Heart left ventricle (tissue), 16 donors: ENCODE measurements at regions not wholly inside any gene's neighbourhood (a gene's known extent, or its start where the extent isn't known, plus 50 kb on each side); places are given as distances from the start of the nearest gene placed in this dataset.
A peak's percentile ranks its signal among the peaks of the same experiment; 100 is the strongest.

ENCODE experiments used
- ATAC-seq, 4 donors: fragments of 200-7000 bp; cut with Tn5 transposase; one replicate each; pipeline ENCODE4 v1.9.1; 2020 to 2022; ENCODE audit warnings: moderate library complexity in 4 of 4, mild to moderate bottlenecking in 3 of 4, moderate number of reproducible peaks in 1 of 4
- DNase-seq, 5 donors: peaks; one replicate each; pipeline ENCODE4 v3.0.0-alpha.2; 2020
- H3K27ac ChIP-seq, 12 donors: fragments of 200-600 bp; sonication (generic) in 4 of 12; one replicate each; pipeline versions ENCODE4 v1.5.0 to v1.8.0; 2016 to 2022; ENCODE audit warnings: mild to moderate bottlenecking in 2 of 12
- H3K27me3 ChIP-seq, 9 donors: fragments of 200-600 bp; sonication (generic) in 2 of 9; one replicate each; pipeline versions ENCODE4 v1.5.1 to v1.8.0; 2016 to 2022; ENCODE audit warnings: mild to moderate bottlenecking in 3 of 9
- H3K36me3 ChIP-seq, 9 donors: fragments of 200-600 bp; sonication (generic) in 2 of 9; one replicate each; pipeline versions ENCODE4 v1.5.0 to v1.8.0; 2018 to 2022; ENCODE audit warnings: mild to moderate bottlenecking in 2 of 9
- H3K4me1 ChIP-seq, 12 donors: fragments of 200-600 bp; sonication (generic) in 4 of 12; one replicate each; pipeline versions ENCODE4 v1.5.0 to v1.8.0; 2016 to 2022; ENCODE audit warnings: mild to moderate bottlenecking in 3 of 12
- H3K4me3 ChIP-seq, 12 donors: fragments of 200-600 bp; sonication (generic) in 4 of 12; one replicate each; pipeline versions ENCODE4 v1.5.0 to v1.8.0; 2017 to 2022; ENCODE audit warnings: mild to moderate bottlenecking in 9 of 12, moderate library complexity in 4 of 12
- H3K9me3 ChIP-seq, 12 donors: fragments of 200-600 bp; sonication (generic) in 4 of 12; one replicate each; pipeline versions ENCODE4 v1.5.0 to v1.8.0; 2016 to 2022; ENCODE audit warnings: mild to moderate bottlenecking in 1 of 12
- POLR2A ChIP-seq, 2 donors: fragments of 450-650 bp; IDR thresholded peaks; one replicate each; pipeline ENCODE4 v1.6.1; 2017; ENCODE audit warnings: antibody characterized with exemption in 2 of 2, mild to moderate bottlenecking in 2 of 2, moderate library complexity in 2 of 2
- WGBS, 4 donors: extraction: QIAGEN DNeasy Blood & Tissue Kit in 2 of 4; methylation state at CpG; one replicate each; pipeline versions ENCODE4 v1.1.5 to v1.1.7; 2013 to 2018; 5-methylcytosine and 5-hydroxymethylcytosine counted together
- intact Hi-C, 10 donors: fragments of 100-400 bp; cut with DNase I; formaldehyde crosslinking; loops; one replicate each; pipeline versions ENCODE4 v1.11.1 to v1.14.2; 2022
- TF ChIP-seq, protein P1 (sequence below), 12 donors: fragments of 200-600 bp; sonication (generic) in 4 of 12; IDR thresholded peaks; one replicate each; pipeline versions ENCODE4 v1.5.0 to v1.8.0; 2018 to 2022; ENCODE audit warnings: antibody characterized with exemption in 12 of 12, mild to moderate bottlenecking in 5 of 12
- donor health status: ischemic (EF 13 %, LVEDD 7.1; RV severe dilation, severe dysfunction).
- donor health status: healthy with polysubstance abuse.
- donor health status: DM: no; HTN: yes; CAD: no.
- donor health status: DM: no; HTN: no; CAD: no.
- donor health status: ischemic (EF 25% LVEDD 6.9; RV normal size, moderate dysfunction).
- donor health status: ischemic (EF 25% LVEDD 5.7; RV mildly dilated, moderate dysfunction).
- donor health status: healthy.
- donor health status: DM: yes; HTN: yes; CAD: no.
- donor health status: ischemic (EF 35%, LVEDD 5.7; RV mildly dilated, moderate dysfunction).
- donor health status: nonischemic (EF 11% LVEDD 7.7; RV severe dilation, severe dysfunction).
- donor health status: DM: yes; HTN: yes; CAD: no.
- donor health status: PGD.
- donor health status: ischemic (EF 29% LVEDD 5.4; RV normal size, mild dysfunction).
- donor health status: nonischemic (EF 23%, LVEDD 6.1; RV moderate dilation, normal function).

DNA sequence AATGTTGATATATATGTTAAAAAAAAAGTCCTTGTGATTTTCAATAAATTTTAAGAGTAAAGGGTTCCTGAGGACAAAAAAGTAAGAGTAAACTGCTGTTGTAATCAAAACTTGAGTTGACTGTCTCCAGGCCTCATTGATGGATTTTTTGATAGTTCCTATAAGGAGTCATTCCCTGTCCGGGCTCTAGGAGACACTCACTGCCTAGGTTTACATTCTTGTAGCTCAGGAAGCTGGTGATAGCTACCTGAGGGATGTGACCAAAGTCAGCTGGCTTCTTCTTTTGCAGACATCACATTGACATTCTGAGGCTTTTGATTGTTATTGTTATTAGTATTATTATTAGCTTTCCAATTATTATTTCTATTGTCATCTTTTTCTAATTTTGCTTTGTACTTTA lies 116.5 kb upstream of the FBXL7 start:
- H3K9me3 ChIP-seq, result no peaks in the 10 kb centered on the region
- no peak overlapping the region for H3K27ac ChIP-seq
- 68 to 79% (median 70%) methylated on average over 1 of the region's 1 CpG for WGBS, 4 donors
- H3K27me3 ChIP-seq, result no peaks in the 10 kb centered on the region
- ATAC-seq, result no peak
- DNase-seq, result no peak
- H3K4me3 ChIP-seq, result no peak overlapping the region
- intact Hi-C loops, result loop anchor here in 1 of 10 donors (5.0 to 10.0 kb wide), 2 partner anchors 441 to 614 kb away; no protein-coding TSS in a partner anchor
- no peaks in the 10 kb centered on the region for H3K4me1 ChIP-seq
- TF ChIP-seq, protein P1, sequence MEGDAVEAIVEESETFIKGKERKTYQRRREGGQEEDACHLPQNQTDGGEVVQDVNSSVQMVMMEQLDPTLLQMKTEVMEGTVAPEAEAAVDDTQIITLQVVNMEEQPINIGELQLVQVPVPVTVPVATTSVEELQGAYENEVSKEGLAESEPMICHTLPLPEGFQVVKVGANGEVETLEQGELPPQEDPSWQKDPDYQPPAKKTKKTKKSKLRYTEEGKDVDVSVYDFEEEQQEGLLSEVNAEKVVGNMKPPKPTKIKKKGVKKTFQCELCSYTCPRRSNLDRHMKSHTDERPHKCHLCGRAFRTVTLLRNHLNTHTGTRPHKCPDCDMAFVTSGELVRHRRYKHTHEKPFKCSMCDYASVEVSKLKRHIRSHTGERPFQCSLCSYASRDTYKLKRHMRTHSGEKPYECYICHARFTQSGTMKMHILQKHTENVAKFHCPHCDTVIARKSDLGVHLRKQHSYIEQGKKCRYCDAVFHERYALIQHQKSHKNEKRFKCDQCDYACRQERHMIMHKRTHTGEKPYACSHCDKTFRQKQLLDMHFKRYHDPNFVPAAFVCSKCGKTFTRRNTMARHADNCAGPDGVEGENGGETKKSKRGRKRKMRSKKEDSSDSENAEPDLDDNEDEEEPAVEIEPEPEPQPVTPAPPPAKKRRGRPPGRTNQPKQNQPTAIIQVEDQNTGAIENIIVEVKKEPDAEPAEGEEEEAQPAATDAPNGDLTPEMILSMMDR (IDR thresholded peaks at IDR 0.05), result peak in 9 of 12 donors; percentile 13 to 54 (median 39)
- no peak for TF ChIP-seq POLR2A (IDR thresholded peaks at IDR 0.05)
- no peaks in the 10 kb centered on the region for H3K36me3 ChIP-seq

DNA sequence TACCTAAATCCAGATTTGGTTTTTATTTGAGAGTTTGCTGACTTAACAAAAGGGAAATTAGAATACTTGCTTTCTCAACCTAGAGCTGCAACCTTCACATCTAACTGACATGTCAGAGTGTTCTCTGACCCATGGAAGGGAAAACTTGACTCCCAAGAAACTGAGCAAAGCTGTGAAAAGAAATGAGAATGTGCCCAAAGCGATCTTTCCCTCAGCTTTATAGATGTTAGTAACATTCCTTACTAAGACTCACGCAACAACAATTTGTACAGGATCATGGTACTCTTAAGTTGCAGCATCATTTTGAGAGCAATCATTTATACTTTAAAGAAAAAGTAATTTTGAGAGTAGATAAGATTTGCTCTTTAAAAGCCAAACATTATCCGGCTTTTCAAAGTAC lies 117.0 kb upstream of the FBXL7 start:
- intact Hi-C loops, result loop anchor here in 1 of 10 donors (5.0 to 10.0 kb wide), 2 partner anchors 442 to 614 kb away; no protein-coding TSS in a partner anchor
- H3K4me1 ChIP-seq, result no peaks in the 10 kb centered on the region
- no peaks in the 10 kb centered on the region for H3K9me3 ChIP-seq
- no peak overlapping the region for H3K4me3 ChIP-seq
- H3K36me3 ChIP-seq, result no peaks in the 10 kb centered on the region
- H3K27ac ChIP-seq, result no peak overlapping the region
- no peak for ATAC-seq
- TF ChIP-seq, protein P1 (IDR thresholded peaks at IDR 0.05), result no peak
- no peak for TF ChIP-seq POLR2A (IDR thresholded peaks at IDR 0.05)
- WGBS, 4 donors, result 94 to 98% (median 97%) methylated on average over 3 of the region's 3 CpGs
- no peaks in the 10 kb centered on the region for H3K27me3 ChIP-seq
- no peak for DNase-seq

- intact Hi-C loops, result loop anchor here in 1 of 10 donors (5.0 kb wide), 1 partner anchor 1085 kb away; no protein-coding TSS in a partner anchor
- no peak for ATAC-seq
- Histone ChIP-seq H3K36me3 (no peaks in the 10 kb centered on the region), H3K4me1 (no peaks in the 10 kb centered on the region), H3K4me3 (no peak overlapping the region), H3K27me3 (no peaks in the 10 kb centered on the region), H3K27ac (no peak overlapping the region), H3K9me3 (peaks cover 0 to 3% (median 0%) of the 10 kb centered on the region in 12 donors)
- TF ChIP-seq POLR2A (IDR thresholded peaks at IDR 0.05), result no peak
- TF ChIP-seq, protein P1 (IDR thresholded peaks at IDR 0.05), result no peak
- no peak for DNase-seq
- 84 to 98% (median 95%) methylated on average over 2 of the region's 2 CpGs for WGBS, 4 donors
Measured at GRCh38 chr5:15377573-15378340, 122.2 kb upstream of the FBXL7 start.

DNA sequence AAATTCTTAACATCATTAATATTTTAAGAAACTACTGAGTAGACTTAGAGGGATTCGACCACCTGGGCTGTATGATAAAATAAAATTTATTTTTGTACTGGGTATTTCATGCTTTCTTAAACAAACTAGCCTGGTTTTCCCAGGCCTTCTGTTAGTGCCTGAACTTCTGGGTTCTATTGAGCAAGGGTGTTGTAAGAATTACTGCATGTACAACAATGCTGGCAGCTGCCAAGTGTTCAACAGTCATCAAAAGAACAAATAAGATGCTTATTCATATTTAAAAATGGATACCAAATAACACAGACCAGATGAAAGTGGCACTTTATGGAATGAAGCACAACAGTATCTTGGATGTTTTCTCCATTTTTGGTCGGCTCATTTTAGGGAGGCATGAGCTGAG lies 123.2 kb upstream of the FBXL7 start:
- intact Hi-C loops, result loop anchor here in 1 of 10 donors (5.0 kb wide), 1 partner anchor 1085 kb away; no protein-coding TSS in a partner anchor

More for the DNA sequence above, 123.2 kb upstream of the FBXL7 start:
- DNase-seq, result no peak
- no peak for ATAC-seq
- Histone ChIP-seq H3K4me1 (no peaks in the 10 kb centered on the region), H3K27ac (no peak overlapping the region), H3K9me3 (peaks cover 0 to 3% (median 0%) of the 10 kb centered on the region in 12 donors), H3K4me3 (no peak overlapping the region), H3K36me3 (no peaks in the 10 kb centered on the region), H3K27me3 (no peaks in the 10 kb centered on the region)
- TF ChIP-seq, protein P1 (IDR thresholded peaks at IDR 0.05), result no peak
- no peak for TF ChIP-seq POLR2A (IDR thresholded peaks at IDR 0.05)
- 87 to 92% (median 88%) methylated on average over 2 of the region's 2 CpGs for WGBS, 4 donors
